ENCODE measurements at regions not wholly inside any gene's neighbourhood (a gene's known extent, or its start where the extent isn't known, plus 50 kb on each side); places are given as distances from the start of the nearest gene placed in this dataset.

- no peak for DNase-seq (ENCODE audit: low read depth)
Measured at GRCh38 chr6:14822012-14822553, 423.8 kb upstream of the JARID2 start.

DNA sequence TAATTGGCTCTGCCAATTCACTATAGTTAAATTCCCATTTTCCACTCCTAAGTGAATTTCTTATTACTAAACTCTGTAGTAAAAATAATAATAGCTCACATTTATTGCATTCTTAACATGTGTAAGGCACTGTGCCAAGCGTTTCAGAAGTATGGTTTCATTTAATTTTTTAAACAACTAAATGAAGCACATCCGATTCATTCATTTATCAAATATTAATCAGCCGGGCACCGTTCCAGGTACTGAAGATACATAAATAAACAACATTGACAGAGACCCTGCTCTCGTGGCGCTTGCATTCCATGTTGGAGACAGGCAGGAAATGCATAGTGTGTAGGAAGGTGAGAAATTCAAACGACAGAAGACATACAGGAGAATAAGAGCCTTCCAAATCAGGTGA, 423.2 kb upstream of the JARID2 start:
- DNase-seq (ENCODE audit: low read depth), result no peak

DNA sequence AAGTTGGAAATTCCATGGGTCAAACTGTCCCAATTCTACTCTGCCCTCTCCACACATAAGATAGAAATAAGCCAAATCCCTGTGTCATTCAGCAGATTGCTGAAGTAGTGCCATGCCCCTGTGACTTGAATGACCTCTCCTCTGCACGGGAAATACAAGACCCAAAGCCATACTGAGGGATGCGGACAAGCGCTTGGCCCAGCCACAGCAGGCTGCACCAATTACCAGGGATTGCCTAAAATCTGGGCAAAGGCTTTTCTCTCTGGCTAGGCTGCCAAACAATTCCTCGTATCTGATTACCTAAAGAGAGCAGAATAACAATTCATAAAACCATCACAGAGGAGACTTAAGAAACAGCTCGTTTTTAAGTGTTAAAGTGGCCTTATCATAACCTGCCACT, 421.8 kb upstream of the JARID2 start:
- no peak for DNase-seq (ENCODE audit: low read depth)

DNA sequence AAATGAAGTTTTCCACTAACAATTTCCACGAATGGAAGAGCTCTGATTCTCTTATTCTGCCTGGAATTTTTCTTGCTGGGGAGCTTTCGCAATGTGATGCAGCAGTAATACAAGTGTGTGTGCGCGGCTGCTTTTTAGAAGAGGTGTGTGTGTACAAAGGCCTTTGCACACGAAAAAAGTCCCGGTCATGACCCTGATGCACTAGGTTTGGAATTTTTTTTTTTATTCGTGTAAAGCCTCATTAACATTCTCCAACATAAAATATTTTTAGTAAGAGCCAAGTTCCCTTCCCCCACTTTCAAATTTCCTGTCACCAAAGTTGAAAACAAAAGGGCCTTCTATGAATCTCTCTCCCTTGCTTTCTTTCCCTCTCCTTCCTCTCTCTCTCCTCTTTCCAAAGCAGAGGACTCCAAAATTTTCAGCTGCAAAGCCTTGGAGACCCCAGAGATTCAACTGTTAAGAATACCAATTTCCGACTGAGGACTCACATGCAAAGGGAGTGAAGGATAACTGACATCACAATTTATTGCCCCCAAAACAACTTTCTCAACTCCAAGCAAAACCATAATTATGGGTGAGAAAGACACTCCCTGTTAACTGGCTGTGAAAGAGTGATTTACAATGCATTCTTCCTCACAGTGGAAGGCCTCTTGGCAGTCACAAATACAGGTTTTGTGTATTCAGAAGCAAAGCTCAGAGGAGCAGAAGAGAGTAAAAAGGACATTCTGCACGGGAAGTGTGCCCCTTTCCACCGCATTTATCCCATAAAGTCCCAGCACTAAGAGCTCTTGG, 421.2 kb upstream of the JARID2 start:
- no peak for DNase-seq (ENCODE audit: low read depth)

GRCh38 chr6:14826456-14826855, 419.4 kb upstream of the JARID2 start:
- no peak for DNase-seq (ENCODE audit: low read depth)

GRCh38 chr6:14827354-14827753, 418.5 kb upstream of the JARID2 start:
- DNase-seq (ENCODE audit: low read depth), result no peak

GRCh38 chr6:14828201-14828611, 417.7 kb upstream of the JARID2 start:
- no peak for DNase-seq (ENCODE audit: low read depth)

GRCh38 chr6:14831070-14831469, 414.8 kb upstream of the JARID2 start:
- DNase-seq (ENCODE audit: low read depth), result no peak

DNA sequence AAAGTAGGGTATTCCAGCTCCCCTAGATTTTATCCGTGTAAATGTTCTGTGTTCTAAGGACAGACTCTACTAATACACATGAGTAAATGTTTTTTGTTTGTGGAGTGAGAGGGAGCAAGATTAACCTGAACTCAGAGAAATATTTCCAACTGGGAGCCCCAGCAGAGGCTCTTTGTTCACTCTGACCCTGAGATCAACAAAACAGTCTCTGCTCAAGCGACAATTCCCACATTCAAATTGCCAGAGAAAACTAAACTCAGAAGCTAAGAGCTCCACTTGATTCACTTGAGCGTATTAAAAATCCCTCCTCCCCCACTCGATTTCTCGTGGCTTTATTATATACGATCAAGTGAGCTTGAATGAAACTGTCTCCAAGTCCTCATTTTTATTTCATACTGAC, 413.9 kb upstream of the JARID2 start:
- no peak for DNase-seq (ENCODE audit: low read depth)

GRCh38 chr6:14832427-14832826, 413.4 kb upstream of the JARID2 start:
- DNase-seq (ENCODE audit: low read depth), result no peak

DNA sequence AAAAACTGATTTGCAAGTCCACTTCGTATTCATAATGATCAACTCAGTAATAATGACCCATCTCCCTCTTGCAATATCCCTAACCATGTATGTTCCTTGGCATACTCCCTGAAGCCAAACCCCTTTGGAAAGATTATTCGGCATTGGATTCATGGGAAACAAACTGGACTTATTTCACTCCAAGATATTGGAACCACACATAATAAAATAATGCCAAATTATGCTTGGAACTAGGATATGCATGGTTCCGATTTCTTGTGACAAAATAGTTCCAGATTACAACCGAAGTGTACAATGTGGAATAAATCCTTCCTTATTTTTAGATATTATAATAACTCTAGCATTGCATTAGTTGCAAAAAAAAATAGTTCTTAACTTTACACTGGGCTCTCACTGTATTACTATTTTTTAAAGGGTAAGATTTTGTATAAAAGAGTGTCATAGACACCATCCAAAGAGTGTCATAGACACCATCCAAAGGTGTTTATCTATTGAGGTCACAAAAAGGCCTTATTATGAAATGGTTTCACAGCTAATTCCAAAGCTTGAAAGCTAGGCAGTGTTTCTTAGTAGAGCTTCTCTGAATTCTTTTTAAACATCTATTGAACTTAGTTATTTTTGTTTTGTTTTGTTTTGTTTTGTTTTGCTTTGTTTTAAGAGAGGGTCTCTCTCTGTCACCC, 410.9 kb upstream of the JARID2 start:
- no peak for DNase-seq (ENCODE audit: low read depth)

DNA sequence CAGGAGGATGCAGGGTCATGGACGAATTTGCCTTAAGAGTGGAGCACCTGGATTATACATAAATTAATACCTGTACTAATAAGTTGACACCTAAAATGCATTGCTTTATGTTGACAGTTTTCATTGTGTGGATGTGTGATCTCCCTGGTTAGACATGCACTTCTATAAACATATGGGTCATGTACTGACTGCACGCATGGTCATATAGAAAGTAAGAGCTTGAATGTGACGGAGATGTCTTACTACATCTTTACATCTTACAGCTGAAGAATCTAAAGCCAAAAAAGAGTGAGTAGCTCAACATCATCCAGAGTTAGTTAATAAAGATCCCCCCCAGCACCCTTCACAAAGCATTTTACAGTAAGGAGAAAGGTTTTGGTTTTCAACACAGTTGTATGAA, 408.4 kb upstream of the JARID2 start:
- no peak for DNase-seq (ENCODE audit: low read depth)

DNA sequence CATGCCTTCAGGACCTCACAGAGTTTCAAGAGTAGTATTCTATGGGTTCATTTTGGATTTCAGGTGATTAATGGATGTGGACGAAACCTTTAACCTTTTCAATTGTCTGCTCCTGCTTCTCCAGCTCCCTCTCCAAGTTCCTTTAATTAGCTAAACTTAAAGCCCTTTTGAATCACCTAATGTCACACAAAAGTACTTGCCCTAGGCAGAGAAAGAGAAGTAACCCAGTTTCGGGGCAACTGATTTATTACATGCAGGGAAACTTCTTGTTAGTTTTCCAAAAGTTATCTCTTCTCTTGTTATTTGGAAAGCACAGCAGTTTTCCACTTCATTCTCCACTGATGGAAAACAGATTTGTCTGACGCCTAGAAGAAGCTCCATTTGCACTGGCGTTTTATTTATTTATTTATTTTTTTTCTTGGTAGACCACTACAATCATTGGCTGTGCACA, 407.7 kb upstream of the JARID2 start:
- no peak for DNase-seq (ENCODE audit: low read depth)

- DNase-seq (ENCODE audit: low read depth), result peak; percentile 68
Measured at GRCh38 chr6:14841901-14842421, 403.9 kb upstream of the JARID2 start.

DNA sequence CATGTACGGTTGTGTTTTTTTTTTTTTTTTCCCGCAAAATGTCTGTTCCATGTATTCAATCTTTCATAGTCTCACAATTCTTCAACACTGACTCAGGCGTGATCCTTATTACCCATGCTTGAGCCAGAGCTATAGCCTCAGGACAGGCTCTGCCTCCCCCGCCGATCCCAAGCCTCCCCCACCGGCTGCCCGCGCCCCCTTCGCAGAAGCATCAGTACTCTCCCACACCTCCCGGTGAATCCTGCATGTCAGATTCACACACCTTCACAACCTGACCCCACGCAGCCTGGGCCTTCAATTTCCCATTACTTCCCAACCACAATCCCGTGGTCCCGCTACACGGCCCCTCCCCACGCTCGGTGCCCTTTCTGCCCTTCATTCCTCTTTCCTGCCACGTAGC, 401.5 kb upstream of the JARID2 start:
- no peak for DNase-seq (ENCODE audit: low read depth)

- peak; percentile 72 for DNase-seq (ENCODE audit: low read depth)
Measured at GRCh38 chr6:14848019-14848418, 397.9 kb upstream of the JARID2 start.

GRCh38 chr6:14849185-14849584, 396.7 kb upstream of the JARID2 start:
- no peak for DNase-seq (ENCODE audit: low read depth)

DNA sequence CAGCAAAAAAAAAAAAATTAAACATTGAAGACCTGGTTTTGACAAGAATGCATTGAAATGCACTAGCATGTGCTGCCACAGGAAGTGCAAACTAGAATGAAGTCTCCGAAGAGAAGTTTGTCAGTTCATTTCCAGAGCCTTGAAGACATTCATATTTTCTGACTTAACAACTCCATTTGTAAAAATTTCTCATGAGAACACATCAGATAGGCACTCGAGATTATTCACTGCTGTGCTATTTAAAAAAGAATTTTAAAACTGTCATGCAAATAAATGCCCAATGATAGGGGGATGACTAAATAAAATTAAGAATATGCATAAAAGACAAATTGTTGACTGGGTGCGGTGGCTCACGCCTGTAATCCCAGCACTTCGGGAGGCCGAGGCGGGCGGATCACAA, 394.6 kb upstream of the JARID2 start:
- no peak for DNase-seq (ENCODE audit: low read depth)

GRCh38 chr6:14852375-14852774, 393.5 kb upstream of the JARID2 start:
- no peak for DNase-seq (ENCODE audit: low read depth)

GRCh38 chr6:14856177-14856576, 389.7 kb upstream of the JARID2 start:
- no peak for DNase-seq (ENCODE audit: low read depth)

DNA sequence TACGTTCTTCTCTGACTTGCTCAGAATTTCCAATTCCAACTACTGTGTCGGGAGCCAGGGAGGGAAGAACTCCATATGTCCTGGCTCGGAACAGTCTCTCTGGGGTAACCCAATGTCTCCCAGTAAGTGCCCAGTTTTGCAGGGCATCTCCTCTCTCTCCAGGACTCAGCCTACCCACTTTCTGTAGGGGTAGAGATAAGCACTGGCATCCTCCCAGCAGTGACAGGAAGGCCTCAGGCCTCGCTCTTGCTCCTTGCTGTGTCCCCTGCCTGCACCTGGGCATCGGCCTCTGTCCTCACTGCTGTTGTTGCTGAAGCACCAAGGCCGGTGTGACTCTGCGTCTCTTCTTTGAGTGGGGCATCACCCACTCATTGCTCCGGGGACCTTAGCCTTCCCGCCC, 388.9 kb upstream of the JARID2 start:
- DNase-seq (ENCODE audit: low read depth), result no peak

- DNase-seq (ENCODE audit: low read depth), result no peak
Measured at GRCh38 chr6:14857501-14857900, 388.4 kb upstream of the JARID2 start.

Measured in myocyte (in vitro differentiated cells).